ENCODE measurements at regions not wholly inside any gene's neighbourhood (a gene's known extent, or its start where the extent isn't known, plus 50 kb on each side); places are given as distances from the start of the nearest gene placed in this dataset.

DNA sequence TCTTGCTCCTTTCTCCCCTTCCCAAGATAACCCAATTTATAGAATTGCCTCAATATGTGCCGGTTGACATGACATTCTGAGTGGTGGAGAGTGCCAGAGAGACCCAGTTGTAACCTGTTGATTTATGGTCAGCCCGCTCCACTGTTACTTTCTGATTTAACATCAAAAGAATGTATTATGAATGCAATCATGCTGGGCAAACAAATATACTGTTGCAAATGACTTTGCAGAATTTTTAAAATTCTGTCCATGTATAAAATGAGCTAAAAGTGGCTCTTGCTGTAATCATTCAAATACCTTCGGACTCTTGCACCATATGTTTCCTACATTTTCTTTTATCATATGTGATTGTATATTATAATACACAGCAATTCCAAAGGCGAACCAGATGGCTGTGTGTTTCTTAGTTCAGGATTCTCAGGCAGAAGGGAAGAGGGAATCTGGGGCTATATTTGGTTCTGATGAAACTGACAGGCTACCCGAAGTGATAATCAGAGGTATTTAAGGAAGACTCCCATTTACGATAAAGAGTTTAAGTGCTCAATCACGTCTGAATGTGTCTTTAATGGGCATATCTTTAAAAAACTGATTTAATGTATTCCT lies 131.7 kb downstream of the CLCN4 start:
- DNase-seq, result no peak

DNA sequence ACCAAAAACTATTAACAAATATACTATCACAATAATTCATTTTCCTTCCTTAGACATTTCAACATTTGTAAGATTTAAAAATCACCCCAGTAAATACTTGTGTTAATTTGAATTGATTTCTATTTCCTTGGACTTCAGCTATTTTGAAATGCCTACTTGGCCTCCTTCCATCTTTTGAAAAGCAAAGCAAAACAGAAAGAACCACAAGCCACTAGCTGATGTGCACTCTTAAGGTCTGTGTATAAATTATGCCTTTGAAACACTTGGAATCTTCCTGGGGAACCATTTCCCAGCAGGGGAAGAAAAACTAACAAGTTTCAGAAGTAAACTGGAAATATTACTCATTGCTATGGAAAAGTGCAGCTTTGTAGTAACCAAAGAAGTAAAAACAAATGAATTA lies 139.8 kb downstream of the CLCN4 start:
- no peak for DNase-seq

DNA sequence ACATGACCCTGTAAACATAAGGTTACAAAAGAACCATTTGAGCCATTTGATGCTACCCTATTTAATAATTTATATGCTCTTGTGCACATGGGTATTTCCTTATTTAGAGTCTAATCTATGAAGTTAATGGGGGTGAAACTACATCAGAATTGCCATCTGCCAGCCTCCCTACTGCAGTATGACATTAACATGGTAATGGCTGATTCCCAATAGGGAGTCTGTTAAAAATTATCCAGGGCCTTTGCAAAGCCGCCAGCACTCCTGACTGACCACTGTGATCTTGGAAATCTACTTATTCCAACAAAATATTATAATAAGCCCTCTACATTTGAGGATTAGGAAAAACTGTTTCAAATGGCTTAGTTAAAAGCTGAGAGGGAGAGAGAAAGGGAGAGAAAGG lies 153.7 kb downstream of the CLCN4 start:
- DNase-seq, result no peak

DNA sequence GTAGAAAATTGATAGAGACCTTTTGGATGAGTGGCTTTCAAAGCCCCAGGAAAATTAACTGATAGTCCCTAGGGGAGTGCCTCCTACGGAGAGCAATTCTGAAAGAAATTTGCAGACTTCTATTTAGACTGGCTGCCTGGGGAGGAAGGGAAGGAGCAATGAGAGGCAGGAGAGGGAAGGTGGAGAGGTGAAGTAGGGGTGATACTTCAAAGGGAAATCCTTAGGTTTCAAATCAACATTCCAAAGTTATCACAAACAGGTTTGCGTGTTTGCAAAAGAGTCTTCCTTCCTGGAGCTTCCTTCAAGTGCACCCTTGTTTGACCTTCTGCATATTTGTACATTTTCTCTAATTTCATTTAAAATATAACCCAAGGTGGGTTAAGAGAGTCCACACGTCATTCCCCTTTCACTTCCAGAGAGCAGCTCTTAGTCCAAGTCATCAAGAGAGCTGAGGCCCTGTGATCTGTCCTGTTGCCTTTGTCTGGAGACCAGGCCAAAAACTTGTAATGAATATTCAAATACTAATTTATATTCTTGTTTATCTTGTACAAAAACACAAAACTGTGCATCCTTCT lies 157.8 kb downstream of the CLCN4 start:
- DNase-seq, result no peak

DNA sequence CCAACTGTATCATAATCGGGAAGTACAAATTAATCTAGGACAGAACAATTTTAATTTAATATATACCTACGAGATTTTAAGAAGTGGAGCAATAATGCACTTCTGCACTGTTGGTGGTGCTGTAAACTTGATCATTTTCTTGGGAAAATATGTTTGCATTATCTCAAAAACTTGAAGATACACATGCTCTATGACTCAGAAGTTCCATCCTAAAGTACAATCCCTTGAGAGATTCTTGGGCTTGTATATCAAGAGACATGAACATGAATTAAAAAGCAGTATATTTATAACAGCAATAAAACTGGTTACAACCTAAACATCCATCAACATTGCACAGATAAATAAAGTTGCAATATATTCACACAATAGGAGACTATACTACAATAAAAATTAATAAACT lies 168.8 kb downstream of the CLCN4 start:
- DNase-seq, result no peak

DNA sequence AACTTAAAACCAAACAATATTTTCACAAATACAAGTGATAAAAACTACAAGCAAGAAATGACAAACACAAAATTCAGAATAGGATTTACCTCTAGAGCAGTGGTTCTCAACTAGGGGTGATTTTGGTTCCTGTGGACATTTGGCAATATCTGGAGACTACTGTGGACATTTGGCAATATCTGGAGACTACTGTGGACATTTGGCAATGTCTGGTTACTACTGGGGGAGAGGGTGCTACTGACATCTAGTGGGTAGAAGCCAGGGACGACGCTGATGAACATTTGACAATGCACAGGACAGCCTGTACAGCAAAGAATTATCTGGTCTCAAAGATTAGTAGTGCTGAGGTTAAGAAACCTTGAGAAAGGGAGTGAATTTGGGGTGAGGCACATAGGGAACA lies 169.8 kb downstream of the CLCN4 start:
- DNase-seq, result peak; percentile 16

DNA sequence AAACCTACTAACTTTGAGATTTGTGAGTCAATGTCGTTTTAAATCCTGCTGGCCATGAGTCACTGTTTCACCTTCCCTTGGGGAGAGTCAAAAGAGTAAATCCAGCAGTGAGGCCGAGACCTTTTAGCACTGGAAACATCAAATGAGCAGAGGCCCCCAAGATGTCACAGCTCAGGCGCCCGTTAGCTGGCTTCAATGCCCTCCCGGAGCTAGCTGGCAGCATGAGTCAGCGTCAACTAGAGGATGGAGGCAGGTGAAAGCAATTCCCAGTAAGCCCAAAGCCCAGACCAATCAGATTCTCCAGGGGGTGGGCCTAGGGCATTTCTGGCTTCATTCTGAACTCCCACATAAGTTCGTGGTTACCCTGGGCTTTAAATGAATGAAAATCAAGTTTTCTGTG lies 170.9 kb downstream of the CLCN4 start:
- DNase-seq, result no peak

DNA sequence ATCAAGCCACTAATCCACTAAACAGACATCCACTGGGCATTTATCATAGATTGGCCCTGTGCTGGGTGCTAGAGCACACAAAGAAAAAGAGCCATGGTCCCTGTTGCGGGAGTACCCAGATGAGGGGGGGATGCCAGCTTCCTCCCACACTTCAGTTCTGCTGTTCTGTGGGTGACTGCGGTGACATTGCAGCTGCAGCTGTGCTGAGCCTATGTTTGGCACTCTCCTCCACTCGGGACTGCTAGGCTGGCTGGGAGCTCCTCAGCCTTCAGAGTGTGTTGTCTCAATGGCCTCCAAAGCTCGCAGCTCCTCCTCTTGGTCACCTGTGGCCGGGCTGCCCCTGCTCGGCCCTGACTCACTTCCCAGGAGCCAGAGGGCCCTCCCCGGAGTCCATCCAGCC lies 173.2 kb downstream of the CLCN4 start:
- no peak for DNase-seq

DNA sequence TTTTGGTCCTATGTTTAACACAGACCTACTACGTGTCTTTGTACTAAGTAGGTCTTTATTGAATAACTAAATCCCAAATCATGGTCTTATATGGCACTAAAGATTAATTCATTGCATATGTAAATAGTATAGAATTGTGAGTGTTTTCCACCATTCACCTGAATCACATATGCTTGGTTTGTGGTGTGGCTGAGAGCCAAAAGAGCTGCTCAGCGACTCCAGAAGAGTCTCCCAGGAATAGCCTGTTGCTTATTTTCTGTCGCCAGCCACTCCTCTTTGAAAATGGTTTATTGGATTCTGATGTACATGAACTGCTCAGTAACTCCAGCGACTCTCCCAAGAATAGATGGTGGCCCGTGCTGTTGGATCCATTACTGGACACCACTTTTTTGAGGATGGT lies 184.5 kb downstream of the CLCN4 start:
- no peak for DNase-seq

DNA sequence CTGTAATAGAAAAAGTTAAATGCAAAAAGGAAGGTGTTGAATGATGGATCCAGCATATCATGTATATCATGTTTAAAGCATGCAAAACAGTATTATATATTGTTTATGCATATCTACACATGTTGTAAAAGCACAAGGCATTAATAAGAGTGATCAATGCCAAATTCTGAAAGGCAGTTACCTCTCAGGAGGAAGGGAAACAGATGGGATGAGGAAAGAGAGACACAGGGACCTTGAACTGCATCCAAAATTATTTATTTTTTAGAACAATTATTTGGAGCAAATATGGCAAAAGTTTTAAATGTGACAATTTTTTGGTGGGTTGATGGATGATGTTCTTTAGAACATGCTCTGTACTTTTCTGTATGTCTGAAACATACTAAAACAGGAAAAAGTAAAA lies 193.4 kb downstream of the CLCN4 start:
- no peak for DNase-seq

DNA sequence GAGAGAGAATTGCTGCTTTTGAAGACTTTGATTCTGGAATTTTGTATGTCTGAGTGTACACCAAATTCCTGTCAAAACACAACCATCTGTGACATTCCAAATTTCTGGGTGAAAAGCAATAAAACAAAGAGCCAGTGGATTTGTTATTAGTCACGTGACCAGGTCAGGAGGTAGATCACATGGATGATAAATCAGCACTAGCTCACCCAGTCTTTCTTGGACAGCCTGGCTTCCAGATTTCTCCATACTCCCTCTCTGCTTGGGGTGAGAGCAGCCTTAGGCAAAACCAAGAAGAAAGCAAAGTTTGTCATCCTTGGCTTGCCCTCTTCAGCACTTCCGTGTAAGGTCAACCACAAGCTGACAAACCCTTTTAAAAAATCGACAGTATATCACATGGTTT lies 194.2 kb downstream of the CLCN4 start:
- DNase-seq, result no peak

DNA sequence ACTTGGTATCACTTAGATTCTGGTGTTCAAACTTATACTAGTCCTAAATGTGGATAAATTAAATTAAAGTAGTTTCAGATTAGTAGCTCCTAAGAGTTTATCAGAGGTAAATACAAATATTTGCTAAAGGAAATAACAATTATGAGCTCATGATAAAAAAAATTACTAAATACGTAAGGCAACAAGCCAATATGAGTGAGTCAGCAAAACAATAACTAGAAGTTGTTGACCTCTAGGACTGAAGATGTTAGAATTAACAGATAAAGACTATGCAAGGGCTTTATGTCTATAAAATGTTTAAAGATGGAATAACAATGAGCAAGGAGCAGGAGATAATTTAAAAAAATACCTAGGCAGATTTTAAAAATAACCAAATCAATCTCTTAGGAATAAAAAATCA lies 195.8 kb downstream of the CLCN4 start:
- DNase-seq, result no peak

DNA sequence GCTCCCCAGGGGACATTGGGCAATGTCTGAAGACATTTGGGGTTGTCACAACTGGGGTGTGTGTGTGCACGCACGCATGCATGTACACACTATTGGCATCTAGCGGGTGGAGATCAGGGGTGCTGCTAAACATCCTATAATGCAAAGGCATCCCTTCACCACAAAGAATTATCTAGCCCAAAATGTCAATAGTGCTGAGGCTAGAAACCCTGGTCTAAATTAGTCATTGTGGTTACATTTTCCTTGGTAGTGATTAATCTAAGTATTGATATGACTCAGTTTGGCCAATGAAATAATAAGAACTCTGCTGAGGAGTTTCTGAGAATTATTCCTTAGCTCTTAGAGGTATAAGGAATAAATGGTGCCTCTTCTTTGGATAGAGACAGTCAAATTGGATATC lies 200.2 kb downstream of the CLCN4 start:
- DNase-seq, result no peak

DNA sequence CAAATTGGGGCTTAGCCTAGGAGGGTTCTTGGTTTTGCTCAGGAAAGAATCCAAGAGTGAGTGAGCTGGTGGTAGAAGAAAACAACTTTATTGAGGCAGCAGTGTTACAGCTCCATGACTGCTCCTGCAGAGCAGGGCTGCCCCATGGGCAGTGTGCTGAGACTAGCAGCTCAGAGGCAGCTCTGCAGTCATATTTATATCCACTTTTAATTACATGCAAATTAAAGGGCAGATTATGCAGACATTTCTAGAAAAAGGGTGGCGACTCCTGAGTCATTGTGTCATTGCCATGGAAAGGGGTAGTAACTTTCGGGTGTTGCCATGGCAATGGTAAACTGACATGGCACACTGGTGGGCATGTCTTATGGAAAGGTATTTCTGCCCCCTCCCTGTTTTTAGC lies 202.2 kb downstream of the CLCN4 start:
- no peak for DNase-seq

DNA sequence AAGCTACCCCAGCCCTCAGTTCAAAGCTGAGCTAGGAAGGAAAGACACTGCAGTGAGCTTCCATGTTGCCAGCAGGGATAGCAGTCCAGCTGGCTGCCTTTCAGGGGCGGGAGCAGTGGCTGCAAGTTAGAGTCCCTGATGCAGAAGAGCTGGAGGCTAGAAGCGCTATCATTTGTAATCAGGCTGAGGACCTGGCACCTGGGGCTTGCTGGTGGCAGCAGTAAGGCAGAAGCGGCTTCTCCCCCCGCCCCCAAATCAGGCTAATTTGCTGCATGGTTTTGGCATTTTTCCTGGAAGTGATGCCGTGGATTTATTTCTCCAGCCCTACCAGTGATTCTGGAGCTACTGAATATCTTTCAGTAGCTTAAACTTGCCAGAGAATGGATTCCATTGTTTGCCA lies 203.3 kb downstream of the CLCN4 start:
- peak; percentile 14 for DNase-seq

DNA sequence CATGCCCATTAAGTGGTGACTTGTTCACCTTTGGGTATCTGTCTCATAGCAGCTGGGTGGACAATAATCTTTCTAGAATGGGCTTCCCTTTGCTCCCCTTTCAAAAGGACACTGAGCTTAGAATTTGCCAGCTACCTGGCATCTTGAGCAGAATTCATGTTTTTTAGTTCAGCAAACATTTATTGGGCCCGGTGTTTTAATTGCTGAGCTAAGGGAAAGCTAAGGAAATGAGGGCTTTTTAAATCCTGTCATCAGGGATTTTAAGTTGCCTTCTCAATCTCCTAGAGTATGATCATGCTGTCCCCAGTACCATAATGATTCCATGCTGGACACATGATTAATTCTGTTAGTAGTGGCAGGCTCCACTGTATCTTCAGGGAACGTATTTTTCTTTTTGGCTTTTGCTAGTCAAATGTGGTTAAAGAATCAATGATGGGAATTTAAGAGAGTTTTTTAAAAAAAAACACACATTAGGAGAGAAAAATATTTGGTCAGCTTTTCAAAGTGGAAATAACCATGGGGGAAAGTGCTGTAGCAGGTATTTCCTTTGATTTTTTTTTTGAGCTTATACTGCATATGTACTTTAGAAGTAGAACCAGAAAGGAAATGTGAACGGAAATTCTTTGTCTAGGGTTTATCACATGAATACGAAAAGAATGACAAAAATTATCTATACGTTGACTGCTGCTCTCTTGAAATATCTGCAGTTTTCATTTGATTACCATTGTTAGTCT lies 208.9 kb downstream of the CLCN4 start:
- no peak for DNase-seq

DNA sequence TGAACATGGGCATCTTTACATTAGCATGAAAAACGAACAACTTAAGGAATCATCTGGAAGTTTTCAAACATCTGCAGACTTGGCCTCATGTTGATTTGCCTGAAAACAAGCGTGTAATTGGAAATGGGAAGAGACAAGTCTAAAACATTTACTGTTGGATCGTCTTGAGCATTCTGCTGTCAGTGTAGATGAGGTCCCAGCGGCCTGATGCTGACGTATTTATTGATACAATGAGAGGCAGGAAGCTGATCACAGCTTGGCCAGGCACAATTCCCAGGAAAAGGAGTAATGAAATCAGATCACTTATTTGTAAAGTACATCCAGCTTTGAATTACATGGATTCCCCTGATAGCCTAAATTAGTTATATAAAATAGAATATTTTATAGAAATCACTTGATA lies 210.6 kb downstream of the CLCN4 start:
- DNase-seq, result no peak

DNA sequence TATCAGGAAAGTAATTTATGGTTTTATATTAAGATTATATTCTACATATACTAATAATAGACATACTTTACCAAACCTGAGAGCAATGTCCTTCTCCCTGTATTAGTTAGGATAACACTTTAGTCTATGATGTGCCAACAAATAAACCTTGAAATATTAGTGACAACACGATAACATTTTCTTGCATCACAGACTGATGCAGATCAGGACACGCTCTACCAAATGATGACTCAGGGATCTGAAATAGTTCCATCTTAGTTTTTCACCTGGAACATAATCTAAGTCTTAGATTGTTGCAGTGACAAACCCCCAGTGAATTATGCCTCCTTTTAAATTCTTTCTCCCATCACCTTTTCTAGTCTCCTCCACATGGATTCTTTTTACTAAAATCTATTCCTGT lies 214.2 kb downstream of the CLCN4 start:
- no peak for DNase-seq

DNA sequence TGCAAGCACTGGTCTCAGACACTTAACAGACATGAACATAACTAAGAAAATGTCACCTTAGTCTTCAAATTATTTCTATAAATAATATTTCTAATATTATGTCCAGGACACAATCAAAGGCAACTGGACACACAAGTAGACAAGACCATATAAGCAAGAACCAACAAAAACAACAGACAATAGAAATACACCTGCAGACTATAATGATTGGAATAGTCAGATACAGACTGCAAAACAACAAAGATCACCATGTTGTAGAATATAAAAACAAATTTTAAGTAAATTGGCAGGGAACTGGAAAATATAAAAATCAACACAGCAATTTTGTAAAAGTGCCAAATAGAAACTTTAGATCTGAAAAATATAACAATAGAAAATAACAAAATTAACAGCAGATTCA lies 220.7 kb downstream of the CLCN4 start:
- no peak for DNase-seq

DNA sequence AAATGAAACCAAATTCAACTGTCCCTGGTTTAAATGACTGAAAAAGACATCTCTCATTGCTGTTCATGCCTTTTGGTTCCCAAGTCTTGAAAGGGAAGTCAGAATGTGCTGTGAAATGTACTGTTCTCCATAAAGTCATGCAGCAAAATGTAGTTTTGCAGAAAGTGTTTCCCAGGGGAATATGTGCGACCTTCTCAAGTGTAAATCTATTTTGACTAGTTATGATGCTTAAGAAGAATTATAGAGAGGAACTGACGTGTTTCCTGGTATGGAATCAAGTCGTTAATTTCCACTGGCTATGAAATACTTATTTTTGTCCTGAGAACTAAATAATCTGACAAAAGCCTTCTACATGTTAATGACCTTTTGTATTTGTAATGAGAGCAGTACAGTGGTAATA lies 223.1 kb downstream of the CLCN4 start:
- no peak for DNase-seq

DNA sequence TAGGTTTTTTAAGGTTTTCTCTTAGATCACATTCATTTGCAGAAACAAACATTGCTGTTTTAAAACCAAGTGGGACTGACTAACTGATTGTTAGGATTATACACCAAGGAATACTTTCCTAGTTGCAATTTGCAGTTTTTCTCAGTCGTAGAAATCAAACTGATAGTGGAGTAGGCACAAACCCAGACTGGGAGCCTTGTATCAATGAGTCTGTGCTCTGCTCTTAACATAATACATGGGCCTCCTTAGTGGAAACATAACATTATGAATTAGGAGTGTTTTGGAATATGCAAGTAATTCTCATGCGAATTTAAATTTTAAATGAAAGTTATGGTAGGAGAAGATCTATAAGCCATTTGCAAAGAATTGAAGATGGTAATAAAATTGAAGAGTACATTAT lies 223.5 kb downstream of the CLCN4 start:
- DNase-seq, result no peak

DNA sequence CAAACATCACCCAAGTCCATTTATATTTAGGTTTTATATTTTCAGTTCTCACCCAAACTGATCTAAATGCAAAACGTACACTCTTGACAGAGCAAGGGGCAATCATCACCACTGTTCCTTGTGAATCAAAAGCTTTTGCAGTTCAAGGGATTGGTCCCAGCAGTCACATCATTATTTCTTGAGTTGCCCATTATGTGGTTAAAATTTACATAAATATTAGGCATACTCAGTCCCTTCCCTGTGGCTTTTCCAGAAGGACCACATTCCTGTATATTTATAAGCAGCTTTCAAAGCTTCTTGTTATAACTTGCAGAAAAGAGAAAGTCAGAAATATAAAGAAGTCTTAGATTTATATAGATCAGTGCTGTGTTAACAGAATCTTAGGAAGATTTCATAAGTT lies 224.4 kb downstream of the CLCN4 start:
- no peak for DNase-seq

DNA sequence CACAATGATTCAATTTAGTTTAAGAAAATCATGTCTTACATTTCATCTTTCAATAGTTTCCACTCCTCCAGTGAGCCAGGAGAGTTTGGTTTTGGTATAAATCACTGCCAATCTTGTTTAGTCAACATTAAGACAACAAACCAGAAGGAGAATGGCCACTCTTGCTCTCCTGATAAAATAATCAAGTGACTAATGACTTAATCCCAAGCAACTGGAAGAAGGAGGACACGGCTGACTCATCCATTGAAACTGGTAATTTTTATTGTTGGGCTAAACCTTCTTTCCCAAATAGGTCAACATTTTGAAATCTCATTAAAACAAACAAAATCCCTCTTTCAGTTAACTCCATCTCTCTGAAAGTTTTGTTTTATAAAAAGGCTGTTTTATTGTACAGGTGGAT lies 230.2 kb downstream of the CLCN4 start:
- DNase-seq, result no peak

DNA sequence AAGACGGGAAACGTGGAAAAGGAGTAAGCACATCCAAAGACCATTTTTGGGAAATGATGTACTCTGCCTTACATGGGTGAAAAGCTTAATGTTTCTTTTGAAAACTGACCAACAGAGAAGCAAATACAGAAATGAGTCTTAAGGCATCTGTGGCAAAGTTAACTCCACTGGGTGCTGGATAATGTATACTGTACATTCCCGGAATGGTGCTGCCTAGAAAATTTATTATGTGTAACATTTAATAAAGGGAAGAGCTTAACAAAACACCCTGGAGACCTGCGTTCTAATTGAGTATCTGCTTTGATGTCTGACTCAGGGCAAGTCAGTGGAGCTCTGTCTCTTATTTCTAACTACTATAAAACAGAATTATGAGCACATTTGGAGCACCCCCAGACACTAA lies 230.2 kb downstream of the MID1 start:
- DNase-seq, result no peak

DNA sequence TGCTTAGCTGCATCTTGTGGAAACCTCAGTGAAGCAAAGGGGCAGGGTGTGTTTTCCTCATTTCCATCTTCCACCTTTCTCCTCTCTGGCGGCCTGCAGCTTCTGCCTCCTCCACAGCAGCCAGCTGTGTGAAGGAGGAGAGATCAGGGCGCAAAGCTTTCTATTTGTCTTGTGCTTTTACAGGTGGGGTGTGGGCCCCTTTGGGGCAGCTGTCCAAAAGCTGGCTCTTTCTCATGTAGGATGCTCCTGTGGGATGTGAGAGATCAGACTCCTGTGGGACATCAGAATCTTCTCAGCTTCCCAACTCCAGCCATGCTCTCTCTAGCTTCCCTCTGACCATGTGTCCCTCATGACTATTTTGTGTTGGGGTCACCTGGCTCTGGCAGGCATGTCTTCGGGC lies 227.1 kb downstream of the MID1 start:
- DNase-seq, result no peak

Measured in NCI-H1092 treated with DMSO at 0.1 percent for 48 hours (cell line).